NCI-H2029 (cell line): ENCODE measurements at regions not wholly inside any gene's neighbourhood (a gene's known extent, or its start where the extent isn't known, plus 50 kb on each side); places are given as distances from the start of the nearest gene placed in this dataset.
"Not testable (repeated sequence)": the region's sequence is repeated elsewhere in the genome, so short reads cannot be mapped to it uniquely, and the experiment has no call there.

Experiments
- DNase-seq: peaks from one replicate; lab custom pipeline; 2025; lab: John Stamatoyannopoulos, UW

DNA sequence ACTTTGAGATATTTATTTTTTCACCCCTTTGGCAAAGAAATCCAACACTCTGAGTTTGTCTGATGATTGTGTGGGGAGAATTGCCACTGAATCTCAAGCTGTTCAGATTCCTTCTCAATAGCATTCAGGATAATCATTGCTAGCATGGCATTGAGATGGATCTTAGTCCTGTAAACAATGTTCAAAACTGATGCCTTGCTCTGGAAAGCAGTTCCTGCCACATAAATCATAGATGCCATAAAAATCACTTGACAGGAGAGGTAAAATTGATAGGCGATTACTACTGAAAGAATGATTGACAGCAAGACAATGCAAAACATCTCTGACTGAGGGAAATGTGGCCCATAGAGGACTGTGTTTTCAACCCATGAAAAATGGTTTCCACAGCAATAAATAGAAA lies 915.6 kb downstream of the TRHDE start:
- DNase-seq = no peak

DNA sequence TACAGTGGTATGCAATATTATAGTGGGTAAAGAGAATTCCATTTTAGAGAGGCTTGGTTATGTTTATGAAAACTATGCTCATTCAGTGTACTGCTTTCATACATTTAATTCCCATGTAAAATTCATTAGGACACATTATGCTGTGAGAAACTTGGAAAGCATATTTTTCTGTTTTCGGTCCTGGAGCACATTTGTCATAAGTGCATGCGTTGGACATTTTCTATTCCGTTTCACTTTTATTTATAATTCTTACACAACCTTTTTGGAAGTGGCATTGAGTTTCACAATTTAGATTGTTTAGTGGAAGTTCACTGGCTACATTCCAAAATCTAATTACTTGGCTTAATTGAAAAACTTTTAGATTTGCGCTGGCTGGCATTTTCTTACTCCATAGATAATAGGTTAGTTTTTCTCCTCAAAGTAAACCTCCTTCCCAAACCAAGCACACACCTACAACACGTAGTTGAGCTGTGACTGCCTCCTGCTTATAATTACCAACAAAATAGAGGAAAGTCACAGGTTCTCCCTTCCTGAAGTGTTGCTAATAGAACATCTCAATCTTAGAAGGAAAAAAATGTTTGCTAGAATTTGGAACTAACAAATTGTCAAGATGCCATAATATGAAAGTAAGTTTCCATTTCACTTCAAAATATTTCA lies 938.5 kb downstream of the TRHDE start:
- DNase-seq = no peak

DNA sequence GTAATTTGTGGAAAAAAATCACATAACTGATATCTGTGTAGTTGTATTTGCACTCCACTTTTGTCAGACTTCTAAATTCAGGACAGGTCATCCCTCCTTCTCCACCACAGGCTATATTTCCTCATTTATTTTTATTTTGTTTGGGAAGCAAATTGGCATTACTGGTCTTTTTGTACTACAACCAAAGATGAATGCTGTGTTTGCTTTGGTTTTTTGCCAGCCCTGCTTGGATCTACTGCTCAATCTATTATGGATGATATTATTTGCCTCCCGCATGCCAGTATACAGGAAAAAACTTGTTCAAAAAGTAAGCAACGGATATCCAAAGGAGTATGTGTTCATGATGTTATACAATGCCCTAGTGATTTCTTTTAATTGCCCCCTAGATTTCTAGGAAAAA lies 948.8 kb downstream of the TRHDE start:
- DNase-seq = no peak

DNA sequence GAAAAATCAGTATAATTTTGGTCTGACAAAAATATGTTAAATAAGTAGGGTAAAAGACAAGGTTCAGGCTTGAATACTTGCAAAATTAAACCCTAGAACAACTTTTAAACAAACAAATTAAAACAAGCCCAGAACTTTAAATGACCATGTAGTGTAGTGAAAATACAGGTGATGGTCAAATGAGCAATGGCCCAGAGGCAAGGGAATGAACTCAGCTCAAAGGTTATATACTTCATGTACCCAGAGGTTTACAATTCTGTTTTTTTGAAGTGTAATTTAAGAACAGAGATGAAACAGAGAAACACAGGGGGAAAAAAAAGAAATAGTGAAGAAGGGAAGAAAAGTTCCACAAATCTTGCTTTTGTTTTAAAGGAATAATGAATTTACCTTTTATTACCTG lies 949.2 kb downstream of the TRHDE start:
- no peak for DNase-seq

DNA sequence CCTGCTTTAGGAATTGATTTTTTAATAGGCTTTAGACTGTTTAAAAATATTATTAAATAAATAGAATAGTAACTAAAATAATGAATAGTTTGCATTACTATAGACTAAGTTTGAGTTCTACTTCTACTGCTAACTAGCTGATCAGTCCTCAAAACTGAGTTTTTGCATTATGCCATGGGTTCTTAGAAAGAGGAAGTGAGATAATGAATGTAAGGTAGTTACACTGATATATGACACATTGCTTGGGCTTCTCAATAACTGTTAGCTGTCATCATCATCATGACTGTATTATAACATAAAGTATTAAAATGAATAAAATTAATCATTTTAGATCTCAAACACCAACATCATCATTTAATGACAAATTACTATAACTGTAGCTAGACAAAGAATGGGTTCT lies 949.7 kb downstream of the TRHDE start:
- DNase-seq = no peak

DNA sequence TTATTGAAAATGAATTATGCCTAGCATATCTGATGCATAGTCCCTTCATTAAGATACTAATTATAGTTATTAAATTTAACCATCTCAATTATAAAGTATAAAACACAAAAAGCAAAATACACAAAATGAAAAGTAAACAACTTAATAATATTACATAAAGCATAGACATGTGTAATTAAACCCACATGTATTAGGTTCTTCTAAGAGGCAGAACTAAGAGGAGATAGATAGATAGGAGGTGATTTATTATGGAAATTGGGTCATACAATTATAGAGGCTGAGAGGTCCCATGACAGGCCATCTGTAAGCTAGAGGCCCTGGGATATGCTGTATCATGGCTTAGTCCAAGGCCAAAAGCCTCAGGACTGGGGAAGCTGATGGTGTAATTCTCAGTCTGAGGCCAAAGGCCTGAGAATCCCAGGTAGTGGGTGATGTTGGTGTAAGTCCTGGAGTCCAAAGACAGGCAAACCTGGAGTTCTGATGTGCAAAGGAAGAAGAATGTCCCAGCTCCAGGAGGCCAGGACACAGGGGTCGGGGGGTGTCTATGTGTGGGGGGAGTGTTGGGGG lies 953.3 kb downstream of the TRHDE start:
- no peak for DNase-seq

DNA sequence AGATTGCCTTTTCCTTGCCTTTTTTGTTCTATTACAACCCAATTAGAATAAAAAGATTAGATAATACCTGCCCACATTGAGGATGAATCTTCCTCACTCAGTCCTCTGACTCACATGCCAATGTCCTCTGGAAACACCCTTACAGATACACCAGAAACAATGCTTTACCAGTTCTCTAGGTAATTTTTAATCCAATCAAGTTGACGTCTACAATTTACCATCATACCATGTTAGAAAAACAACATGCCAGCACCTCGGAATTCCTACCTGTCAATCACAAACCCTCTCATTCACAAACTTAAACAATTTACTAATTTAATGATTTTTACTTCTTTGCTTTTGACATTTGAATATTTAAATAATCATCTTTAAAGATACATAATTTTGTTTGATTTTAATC lies 953.8 kb downstream of the TRHDE start:
- no peak for DNase-seq

DNA sequence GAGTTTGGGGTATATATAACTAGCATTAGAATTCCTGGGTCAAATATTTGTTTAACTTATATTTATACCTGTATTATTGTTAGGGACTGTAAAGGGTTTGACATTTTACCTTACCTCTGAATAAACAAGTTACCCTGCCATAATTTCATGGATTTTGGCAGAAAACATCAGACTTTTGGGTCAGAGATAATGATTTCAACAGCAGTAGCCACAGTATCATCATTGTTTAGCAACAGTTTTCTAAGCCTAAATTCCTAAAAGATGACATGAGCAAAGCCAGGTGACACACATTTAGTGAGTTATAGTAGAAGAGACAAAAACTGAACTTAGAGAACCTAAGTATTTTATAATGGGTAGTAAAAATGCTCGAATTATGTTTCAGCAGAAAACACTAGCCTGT lies 954.4 kb downstream of the TRHDE start:
- no peak for DNase-seq

DNA sequence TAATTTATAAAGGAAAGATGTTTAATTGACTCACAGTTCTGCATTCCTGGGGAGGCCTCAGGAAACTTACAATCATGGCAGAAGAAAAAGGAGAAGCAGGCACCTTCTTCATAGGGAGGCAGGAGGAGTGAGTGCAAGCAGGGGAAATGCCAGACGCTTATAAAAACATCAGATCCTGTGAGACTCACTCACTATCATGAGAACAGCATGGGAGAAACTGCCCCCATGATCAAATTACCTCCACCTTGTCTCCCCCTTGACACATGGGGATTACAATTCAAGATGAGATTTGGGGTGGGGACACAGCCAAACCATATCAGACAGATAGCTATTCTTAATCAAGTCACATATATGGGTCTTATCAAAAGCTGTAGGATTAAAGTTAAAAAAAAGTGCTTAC lies 956.7 kb downstream of the TRHDE start:
- not testable (repeated sequence) for DNase-seq

DNA sequence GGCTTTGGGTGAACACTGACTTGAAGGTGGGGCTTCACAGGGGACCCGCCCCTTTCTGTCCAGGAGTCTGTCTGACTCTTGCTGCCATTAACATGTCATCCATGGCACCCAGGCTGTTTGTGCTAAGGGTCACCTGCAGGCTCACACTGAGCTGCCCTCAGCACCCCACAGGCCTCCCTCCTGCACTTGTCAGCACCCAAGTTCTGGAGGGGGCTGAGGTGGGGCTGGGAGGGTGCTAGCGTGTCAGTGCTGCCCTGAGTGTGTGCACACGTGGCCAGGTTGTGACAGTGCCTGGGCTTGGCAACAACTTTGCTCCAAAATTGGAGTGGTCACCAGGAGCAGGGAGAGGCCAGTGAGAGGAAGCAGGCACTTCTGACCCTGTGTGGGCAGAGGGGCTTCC lies 963.2 kb downstream of the TRHDE start:
- no peak for DNase-seq

DNA sequence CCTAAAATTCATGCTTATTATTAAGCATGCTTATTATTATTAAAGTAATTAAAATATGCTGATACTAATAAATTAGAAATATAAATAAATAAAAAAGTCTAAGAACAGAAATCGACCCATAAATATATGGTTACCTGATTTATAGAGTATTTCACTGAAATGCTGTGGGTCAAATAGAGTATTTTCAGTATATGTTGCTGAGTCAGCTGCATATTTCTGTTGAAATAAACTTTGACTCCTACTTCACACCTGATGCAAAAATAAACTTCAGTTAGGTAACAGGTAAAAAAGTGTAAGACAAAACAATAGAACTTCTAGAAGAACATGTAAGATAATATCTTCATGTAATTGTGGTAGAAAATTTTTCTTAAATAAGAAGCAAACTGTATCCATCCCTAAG lies 967.9 kb downstream of the TRHDE start:
- DNase-seq = no peak

DNA sequence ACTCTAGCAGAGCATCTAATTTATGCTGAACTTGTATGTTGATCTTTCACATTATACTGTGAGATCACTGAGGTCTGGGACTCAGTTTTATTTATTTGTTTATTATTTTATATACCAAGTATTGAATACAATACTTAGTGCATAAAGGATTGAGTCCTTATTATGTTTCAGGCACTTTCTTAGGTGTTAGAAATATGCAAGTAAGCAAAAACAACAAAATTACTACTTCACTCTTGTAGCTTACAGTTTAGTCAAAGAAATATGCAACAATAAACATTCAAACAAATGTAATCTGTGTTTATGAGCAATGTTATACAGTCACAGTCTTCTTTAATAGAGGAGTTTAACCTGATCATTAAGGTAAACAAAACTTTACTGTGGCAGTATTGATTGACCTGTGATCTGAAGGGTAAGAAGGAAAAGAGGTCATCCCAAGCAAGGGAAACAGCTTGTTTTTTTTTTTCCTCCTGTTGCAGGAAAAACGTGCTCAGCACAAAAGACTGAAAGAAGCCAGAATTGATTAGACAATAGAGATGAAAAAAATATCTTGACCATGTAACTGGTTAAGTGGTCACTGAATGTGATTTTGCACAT lies 990.7 kb downstream of the TRHDE start:
- DNase-seq = no peak

DNA sequence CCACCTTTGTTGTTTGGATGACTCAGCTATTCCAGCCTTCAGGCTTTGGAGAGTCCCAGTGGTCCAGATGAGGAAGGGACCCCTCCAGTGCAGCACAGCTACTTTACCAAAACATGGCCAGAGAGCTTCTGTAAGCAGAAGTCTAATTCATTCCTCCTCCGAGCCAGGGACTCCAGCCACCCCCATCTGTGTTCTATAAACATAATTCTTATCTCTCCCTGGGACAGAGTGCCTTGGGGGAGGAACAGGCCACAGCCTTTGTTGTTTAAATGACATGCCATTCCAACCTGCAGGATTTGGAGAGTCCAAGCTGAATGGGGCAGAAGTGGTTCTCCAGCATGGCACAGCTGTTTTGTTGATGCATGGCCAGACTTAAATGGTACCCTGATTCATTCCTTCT lies 994.0 kb downstream of the TRHDE start:
- no peak for DNase-seq

DNA sequence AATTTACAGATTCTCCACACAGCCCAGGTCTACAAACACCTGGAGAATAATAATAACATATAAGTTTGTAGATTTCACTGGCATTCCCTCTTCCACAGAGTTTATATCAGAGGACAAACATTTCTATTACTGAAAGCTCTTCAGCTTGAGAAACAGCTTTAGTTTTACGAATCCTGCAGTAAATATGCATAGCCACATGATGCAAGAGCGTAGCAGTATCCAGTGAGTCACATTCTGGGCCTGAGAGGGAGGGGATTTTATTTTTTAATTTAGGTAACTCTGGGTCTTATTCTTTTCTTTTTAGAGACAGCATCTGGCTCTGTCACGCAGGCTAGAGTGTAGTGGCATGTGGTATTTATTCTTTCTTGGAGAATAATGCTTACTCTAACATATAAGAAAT lies 1002.8 kb downstream of the TRHDE start:
- no peak for DNase-seq

DNA sequence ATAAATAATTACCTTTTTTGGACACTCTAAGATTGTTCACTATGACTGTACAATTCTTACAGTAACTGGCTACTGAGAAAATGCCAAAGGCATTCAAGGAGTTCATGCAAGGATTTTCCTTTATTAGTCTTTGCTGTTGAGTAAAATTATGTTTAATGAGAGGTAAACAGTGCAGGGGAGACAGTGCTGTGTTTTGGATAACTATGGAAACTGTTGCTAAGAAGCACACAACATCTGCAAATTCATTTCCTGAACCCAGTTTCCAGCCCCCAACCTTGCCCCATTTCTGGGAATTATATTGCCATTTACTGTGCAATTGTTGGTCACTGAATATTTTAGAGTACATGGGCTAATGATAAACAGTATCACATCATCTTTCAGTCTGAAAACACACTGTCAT lies 1005.8 kb downstream of the TRHDE start:
- no peak for DNase-seq

DNA sequence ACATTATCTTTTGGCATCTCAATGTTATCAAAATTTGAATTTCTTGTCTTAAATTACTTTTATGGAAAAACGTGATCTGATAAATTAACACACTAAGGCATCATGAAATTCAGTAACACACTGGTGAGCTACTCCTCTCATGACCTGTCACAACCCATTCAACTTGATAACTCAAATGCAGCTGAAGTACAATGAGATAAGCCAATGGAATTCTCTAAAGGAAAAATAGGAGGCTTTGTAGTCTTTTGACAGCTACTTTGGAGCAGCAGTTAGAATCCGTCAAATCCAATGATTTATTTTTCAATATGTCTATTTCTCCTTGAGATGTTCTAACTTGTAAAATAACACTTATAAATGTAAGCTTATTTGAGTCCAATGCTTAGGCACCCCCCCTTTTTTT lies 1029.4 kb downstream of the TRHDE start:
- no peak for DNase-seq

DNA sequence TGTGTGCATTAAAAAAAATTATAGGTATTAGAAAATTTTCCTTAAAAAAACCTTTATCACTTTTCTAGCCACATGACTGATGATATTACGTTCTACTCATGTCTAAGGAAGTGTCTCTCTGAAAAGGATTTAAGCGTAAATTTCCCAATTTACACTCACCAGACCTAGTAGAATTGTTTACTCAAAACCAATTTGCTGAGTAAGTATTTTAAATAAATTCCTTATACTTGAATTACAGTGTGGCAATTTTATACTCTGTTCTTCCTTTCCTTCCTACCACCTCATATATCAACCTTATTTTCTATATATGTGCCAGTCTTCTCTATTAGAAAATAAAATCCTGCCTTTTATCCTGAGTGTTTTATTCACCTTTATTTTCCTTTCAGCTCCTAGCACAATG lies 1035.1 kb downstream of the TRHDE start:
- DNase-seq = no peak

DNA sequence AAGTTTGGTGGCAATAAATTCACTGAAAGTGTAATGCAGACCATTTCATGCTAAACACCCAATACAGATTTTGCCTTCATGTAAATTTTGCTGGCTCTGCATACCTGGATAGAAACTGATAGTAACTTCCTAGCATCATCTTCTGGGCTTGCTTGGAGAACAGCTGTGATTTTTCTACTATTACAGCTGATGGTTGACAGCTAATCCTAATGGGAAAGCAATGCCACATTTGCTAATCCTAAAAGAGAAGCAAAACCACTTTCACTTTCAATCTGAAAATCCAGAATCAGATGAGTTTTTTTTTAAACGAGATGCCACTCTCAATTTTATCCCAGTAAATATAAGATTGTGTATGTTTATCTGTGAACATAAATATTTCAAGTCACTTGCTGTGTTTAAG lies 1035.9 kb downstream of the TRHDE start:
- no peak for DNase-seq

DNA sequence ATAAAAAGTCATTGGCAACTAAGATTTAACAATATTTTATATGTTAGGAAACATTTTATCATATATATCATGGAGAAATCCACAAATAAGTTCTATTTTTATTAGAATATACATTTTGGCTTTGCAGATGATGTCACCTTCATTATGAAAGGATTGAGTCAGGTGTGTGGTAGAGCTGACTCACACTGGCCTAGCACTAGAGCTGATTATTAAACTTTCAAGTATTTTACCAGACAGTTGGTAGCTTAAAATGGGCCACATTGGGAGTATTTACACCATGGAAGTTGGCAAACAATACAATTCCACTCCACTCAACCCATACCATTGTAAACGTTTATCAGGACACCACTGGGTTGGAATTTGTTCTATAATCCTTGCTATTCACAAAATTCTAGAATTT lies 1036.6 kb downstream of the TRHDE start:
- DNase-seq = no peak

DNA sequence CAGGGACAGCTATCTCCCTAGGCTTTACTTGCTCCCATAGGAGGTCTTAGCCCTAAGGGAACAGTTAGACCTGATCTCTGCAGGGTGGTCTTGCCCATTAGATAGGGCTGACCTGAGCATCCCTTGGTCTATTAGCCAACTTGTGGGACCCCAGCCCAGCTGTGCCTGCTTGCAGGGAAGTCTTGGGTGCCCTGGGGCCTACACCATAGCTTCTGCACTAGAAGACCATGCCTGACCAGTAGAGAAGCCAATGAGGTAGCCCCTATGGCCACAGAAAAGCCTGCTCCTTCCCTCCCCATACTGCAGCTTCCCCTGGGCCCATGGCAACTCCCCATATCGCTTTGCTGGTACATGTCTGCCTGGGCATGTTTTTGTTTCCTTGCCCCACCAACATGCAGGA lies 1049.1 kb downstream of the TRHDE start:
- no peak for DNase-seq

DNA sequence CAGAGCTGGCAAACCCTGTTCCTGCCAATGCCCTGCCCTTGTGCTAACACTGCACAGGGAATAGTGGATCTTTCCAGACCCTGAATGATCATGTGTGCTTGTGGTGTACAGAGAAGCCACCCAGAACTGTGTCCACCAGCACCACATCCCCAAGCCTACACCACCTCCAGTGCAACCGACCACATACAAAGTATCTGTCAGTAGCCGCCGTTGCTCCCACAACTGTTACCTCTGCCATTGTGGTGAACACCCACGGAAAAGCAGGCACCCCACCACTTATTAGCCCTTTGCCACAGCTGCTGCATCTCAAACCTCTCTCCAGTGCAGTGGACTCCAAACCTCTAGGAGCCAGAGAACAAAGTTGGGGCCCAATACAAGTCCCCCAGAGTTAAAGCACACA lies 1049.6 kb downstream of the TRHDE start:
- no peak for DNase-seq

DNA sequence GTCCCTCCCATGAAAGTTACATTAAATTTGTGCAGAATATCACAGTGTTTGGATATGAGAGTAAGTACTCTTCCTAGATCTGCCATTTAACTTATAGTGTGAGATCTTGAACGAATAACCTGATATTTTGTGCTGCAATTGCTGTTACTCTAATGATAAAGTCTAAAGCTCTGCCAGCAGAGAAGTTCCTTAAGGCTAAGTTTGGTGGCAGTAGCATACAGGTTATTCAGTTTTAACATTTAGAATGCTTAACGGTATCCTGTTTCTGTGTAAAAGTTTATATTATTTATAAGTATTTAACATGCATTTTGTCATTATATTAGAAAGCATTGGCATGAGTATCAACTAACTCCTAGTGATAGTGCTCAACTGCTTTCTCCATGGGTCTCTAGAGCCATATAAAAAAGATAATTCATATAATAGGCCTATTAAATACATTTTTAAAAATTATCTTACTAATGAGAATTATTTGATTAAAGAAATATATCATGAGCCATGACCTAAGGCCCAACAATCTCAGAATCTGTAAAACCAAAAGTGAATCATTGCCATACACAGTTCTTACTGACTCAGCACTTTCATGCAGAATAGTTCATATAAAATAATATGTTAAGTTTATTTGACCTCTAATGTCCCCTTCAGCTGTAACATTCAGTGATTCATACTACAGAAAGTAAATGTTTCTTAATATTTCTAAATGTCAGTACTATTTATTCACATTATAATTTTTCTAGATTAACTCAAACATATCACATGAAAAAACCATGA lies 1058.6 kb downstream of the TRHDE start:
- no peak for DNase-seq

DNA sequence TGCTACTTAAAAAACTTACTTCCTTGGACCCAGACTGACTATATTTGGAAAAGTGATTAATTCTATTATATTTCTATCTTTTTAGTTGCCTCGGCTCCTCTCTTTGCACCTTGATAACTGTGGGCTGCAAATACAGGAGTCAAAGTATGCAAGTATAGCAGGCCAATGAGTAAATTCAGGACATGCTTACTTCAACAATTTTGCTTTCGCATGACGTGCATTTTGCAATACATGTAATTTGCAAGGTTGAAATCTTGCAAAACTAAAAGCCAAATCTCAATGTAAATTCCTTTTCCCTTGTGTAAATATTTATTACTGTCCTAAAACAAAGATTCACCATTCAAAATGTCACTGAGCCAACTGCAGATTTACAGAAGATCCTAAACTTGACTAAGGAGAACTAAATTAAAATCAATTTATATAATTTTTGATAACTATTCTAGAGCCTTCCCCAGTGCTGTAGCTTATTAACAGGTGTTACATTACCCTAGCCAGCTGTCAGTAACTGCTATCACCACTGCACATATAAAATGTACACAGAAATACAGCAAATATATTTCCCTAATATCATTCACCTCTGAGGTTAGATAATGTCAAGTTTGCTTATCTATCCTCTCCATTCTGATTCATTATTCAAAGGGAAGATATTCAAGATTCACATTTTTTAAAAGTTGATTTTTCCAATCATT lies 1069.5 kb downstream of the TRHDE start:
- DNase-seq = no peak
